HG02884 (cell line): ENCODE measurements at regions not wholly inside any gene's neighbourhood (a gene's known extent, or its start where the extent isn't known, plus 50 kb on each side); places are given as distances from the start of the nearest gene placed in this dataset.

Source experiments
- ATAC-seq: cut with Tn5 transposase; IDR thresholded peaks from one replicate; pipeline ENCODE4 v1.9.1; 2021; ENCODE audit warnings: mild to moderate bottlenecking, moderate library complexity; ENCODE audit not compliant: unreplicated experiment

GRCh38 chr4:138894709-138895108, 120.9 kb upstream of the NOCT start:
- no peak for ATAC-seq

DNA sequence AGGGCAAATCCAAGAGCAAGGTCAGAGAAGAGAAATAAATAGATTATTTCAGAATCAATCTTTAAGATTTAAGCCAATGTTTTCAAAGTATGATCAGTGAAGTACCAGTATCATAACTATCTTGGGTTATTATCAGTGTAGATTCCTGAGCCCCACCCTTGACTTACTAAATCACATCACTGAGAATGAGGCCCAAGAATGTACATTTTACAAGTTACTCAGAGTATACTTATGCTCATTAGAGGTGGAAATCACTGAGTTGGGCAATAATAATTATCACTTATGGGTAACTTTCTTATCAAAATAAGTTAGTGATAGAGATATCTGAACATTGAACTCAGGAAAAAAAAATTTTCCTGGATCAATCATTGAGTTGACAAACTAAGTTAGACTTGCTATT, 121.6 kb upstream of the NOCT start:
- ATAC-seq = no peak

- ATAC-seq = peak; percentile 59
These were observed 122.8 kb upstream of the NOCT start for GRCh38 chr4:138892483-138893407.

GRCh38 chr4:138891631-138892031, 124.0 kb upstream of the NOCT start:
- ATAC-seq = no peak

- no peak for ATAC-seq
These were observed 124.5 kb upstream of the NOCT start for GRCh38 chr4:138890891-138891570.

GRCh38 chr4:138889216-138889615, 126.4 kb upstream of the NOCT start:
- no peak for ATAC-seq

GRCh38 chr4:138887741-138888140, 127.8 kb upstream of the NOCT start:
- no peak for ATAC-seq

GRCh38 chr4:138887341-138887740, 128.2 kb upstream of the NOCT start:
- no peak for ATAC-seq

- no peak for ATAC-seq
These were observed 135.8 kb upstream of the NOCT start for GRCh38 chr4:138879757-138880156.

- ATAC-seq = no peak
These were observed 139.5 kb upstream of the NOCT start for GRCh38 chr4:138875891-138876608.

DNA sequence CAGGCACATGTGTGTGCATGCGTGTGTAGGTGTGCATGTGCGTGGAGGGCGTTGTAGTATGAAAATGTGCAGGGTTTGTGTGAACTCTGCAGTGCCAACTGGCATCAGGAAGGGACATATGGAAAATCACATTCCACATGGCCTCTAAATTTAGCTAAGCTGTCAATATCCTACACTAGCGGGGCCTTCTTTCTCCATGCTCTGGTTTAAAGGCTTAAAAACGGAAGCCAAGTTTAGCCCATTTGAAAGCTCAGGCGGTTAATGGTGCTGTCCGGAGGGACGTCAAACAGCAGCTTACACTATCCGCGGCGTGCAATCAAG, 144.1 kb upstream of the NOCT start:
- no peak for ATAC-seq

GRCh38 chr4:138870737-138871554, 144.6 kb upstream of the NOCT start:
- ATAC-seq = peak; percentile 86

GRCh38 chr4:138869631-138870030, 145.9 kb upstream of the NOCT start:
- ATAC-seq = no peak

- ATAC-seq = no peak
These were observed 146.4 kb upstream of the NOCT start for GRCh38 chr4:138869165-138869564.

DNA sequence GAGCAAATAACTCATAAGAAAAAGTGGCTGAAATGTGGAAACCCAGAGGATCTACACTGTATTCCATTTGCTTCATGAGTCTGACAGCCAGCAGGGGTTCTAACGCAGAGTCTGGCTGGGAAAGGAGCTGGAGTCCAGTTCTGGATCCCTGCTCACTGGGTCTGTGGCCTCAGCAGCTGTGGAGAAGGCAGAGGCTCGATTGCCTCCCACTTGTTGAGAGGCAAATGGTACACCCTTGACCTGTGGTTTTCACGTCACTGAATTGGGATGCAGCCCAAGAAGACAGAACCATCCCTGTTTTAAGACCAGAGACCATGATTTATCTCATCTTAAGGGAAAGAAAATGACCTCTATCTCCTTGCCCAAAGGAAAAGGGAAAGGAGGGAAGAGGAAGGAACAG, 147.0 kb upstream of the NOCT start:
- ATAC-seq = no peak

DNA sequence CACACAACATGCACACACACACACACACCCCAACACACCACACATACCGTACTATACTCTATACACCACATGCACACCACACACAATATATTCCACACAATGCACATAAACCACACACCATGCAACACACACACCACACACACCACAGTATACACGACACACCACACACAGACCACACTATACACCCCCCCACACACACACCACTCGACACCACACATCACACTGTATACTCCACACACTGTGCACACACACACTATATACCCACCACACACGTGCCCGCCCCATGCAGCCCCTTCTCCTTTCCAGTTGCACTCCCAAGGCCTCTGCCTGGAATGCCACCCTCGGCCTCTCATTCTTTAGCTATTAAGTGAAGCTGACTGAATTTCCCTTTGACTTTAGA, 148.2 kb upstream of the NOCT start:
- no peak for ATAC-seq

DNA sequence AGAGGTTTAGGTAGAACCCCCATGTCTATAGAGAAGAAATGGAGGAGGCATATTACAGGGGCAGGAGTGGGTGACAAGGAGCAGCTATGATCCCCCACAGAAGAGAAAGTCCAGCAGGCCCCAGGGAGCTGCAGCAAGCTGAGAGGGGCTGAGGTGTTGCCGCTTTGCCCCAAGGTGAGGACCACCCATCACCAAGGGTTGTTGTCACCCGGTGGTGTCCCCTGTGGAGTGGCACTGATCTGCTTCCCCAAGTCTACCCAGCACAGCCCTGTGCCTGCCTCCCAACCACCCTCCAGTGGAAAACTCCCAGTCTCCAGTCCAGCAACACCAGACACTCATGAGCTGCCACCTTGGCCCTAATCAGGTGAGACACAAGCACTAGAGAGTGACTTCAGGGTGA, 149.3 kb upstream of the NOCT start:
- no peak for ATAC-seq

- ATAC-seq = no peak
These were observed 149.8 kb upstream of the NOCT start for GRCh38 chr4:138865765-138866164.

DNA sequence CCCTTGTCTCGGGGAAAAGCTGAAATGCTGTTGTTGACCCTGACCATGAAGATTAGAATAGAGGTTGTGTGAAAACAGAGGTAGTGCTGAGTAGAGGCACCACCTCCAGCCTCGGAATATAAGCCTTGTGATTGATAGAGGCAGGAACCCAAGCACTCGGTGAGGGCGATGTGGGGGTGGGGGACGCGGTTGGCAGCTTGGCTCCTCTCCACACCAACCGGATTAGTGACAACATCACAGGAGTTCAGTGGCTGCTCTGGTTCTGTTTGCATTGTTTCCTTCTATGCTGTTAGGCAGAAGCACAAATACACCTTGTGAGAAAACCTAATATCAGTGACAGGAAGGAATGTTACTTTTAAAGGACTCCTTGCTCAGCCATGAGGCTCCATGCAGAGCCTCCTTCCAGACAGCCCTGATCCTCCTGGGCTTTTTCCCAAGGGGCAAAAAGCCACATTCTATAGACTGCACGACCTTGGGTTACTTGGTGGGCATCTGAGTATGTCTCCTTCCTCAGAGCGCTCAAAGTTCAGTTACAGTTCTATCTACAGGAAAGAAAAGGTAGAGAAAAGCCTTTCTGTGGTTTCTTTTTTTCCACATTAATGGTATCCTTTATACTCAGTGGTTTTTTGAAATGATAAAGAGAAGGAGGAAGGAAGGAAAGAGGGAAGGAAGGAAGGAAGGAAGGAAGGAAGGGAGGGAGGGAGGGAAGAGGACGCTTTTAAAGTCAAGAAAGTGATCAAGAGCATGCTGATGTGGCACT, 150.4 kb upstream of the NOCT start:
- ATAC-seq = no peak

DNA sequence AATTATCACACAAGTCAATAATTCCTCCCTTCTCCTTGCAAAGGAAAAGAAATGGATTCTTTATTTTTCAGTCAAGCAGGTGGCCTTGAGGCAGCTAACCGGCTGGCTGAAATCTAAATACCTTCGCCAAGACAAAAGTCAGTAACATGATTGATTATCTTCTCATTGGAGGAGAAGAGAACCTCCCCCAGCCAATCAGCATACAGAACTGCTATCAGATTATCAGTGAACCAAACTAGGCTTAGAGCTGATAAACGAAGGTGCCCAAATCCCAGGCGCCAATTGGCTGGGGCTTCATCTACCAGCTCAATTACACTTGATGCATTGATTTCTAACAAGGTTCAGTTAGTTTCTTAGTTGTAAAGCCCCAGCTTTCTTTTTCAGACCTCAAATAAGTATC, 152.4 kb upstream of the NOCT start:
- ATAC-seq = no peak
